MCF 10A (cell line): ENCODE measurements at regions not wholly inside any gene's neighbourhood (a gene's known extent, or its start where the extent isn't known, plus 50 kb on each side); places are given as distances from the start of the nearest gene placed in this dataset.
"Not testable (repeated sequence)": the region's sequence is repeated elsewhere in the genome, so short reads cannot be mapped to it uniquely, and the experiment has no call there.

ENCODE experiments used
- BruUV-seq: library from RNA; stranded (reverse); fragments of 400-500 nt; replicated peaks from 2 replicates; lab custom pipeline; 2021; lab: Mats Ljungman, UMichigan
- CTCF ChIA-PET: fragments of 300-600 bp; sonication (Branson Sonifier 250); formaldehyde crosslinking; extraction: SDS; loops from one replicate; lab custom pipeline; 2021; ENCODE audit warnings: antibody characterized with exemption, inconsistent platforms; lab: Yijun Ruan, JAX
- POLR2A ChIA-PET: fragments of 300-600, 350-650 bp; sonication (Branson Sonifier 250); formaldehyde crosslinking; extraction: SDS; loops from one replicate; lab custom pipeline; 2020; ENCODE audit warnings: antibody characterized with exemption, inconsistent platforms; lab: Yijun Ruan, JAX
- DNase-seq: peaks from one replicate; pipeline ENCODE4 v3.0.0-alpha.2; 2018; ENCODE audit not compliant: unreplicated experiment
- H3K27ac Mint-ChIP-seq: one replicate; pipeline ENCODE4 v1.8.0; 2022; ENCODE audit warnings: mild to moderate bottlenecking, low read depth, mixed read lengths; ENCODE audit not compliant: unreplicated experiment
- H3K27me3 Mint-ChIP-seq: one replicate; pipeline ENCODE4 v1.8.0; 2022; ENCODE audit warnings: mixed read lengths; ENCODE audit not compliant: insufficient read depth, unreplicated experiment
- H3K36me3 Mint-ChIP-seq: one replicate; pipeline ENCODE4 v1.8.0; 2022; ENCODE audit warnings: mild to moderate bottlenecking, moderate library complexity, mixed read lengths; ENCODE audit not compliant: insufficient read depth, unreplicated experiment
- H3K4me1 Mint-ChIP-seq: one replicate; pipeline ENCODE4 v1.8.0; 2022; ENCODE audit warnings: mixed read lengths; ENCODE audit not compliant: insufficient read depth, unreplicated experiment
- H3K4me3 Mint-ChIP-seq: one replicate; pipeline ENCODE4 v1.8.0; 2022; ENCODE audit warnings: mild to moderate bottlenecking, moderate library complexity, mixed read lengths; ENCODE audit not compliant: unreplicated experiment
- H3K9me3 Mint-ChIP-seq: one replicate; pipeline ENCODE4 v1.8.0; 2022; ENCODE audit warnings: mixed read lengths; ENCODE audit not compliant: unreplicated experiment
- CTCF ChIP-seq: fragments of 200-600 bp; IDR thresholded peaks from one replicate; pipeline ENCODE4 v1.8.0; 2022; ENCODE audit warnings: antibody characterized with exemption, mild to moderate bottlenecking; ENCODE audit not compliant: unreplicated experiment
- intact Hi-C: fragments of 100-400 bp; cut with micrococcal nuclease; formaldehyde crosslinking; loops from 2 replicates; pipeline ENCODE4 v1.14.1; 2022

GRCh38 chr5:174532455-174533453, 191.6 kb upstream of the MSX2 start:
- Mint-ChIP-seq H3K27ac (peak overlapping the region; percentile 40), H3K4me1 (peaks cover 46% of the 10 kb centered on the region), H3K27me3 (no peaks in the 10 kb centered on the region), H3K9me3 (no peaks in the 10 kb centered on the region), H3K4me3 (peak overlapping the region; percentile 13), H3K36me3 (no peaks in the 10 kb centered on the region)
- intact Hi-C loops: loop anchor here (1.0 to 10.0 kb wide), 4 partner anchors 27 to 302 kb away; no protein-coding TSS in a partner anchor
- DNase-seq: peak; percentile 99
- POLR2A ChIA-PET: interaction anchor here (0.6 to 1.5 kb wide), 8 partner anchors 11 to 191 kb away, joined by 3 to 6 read pairs (median 4); partner anchors contain the start of gene MSX2
- no peak for TF ChIP-seq CTCF
- CTCF ChIA-PET: interaction anchor here (1.5 to 2.0 kb wide), 2 partner anchors 29 to 76 kb away, joined by 3 to 5 read pairs; no protein-coding TSS in a partner anchor
- TSS peak; percentile 60 for BruUV-seq

DNA sequence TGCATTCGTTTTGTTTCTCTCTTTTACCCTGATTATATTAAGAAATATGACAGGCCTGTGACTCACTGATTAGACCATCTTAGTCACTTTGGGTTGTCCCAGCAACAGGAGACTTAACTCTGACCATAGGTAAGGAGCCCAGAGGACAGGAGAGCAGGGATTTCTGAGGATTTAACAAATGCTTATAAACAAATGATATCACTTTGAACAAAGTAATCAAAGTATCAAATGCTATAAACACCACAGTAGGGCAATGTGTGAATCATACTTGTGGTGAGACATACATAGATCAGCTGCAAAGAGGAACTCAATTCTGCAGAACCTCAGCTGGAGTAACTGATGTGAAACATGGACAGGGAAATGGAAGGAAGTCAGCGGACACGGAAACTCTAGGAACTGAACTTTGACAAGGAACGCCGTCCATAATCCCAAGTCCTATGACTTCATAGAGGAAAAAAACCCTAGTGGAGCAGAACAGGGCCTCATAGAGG, 190.6 kb upstream of the MSX2 start:
- peak; percentile 86 for DNase-seq
- TF ChIP-seq CTCF: no peak
- Mint-ChIP-seq H3K36me3 (no peaks in the 10 kb centered on the region), H3K27ac (peak overlapping the region; percentile 40), H3K4me3 (no peak overlapping the region), H3K4me1 (peaks cover 46% of the 10 kb centered on the region), H3K9me3 (no peaks in the 10 kb centered on the region), H3K27me3 (no peaks in the 10 kb centered on the region)
- intact Hi-C loops: loop anchor here (2.0 to 10.0 kb wide), 3 partner anchors 39 to 301 kb away; no protein-coding TSS in a partner anchor
- ChIA-PET POLR2A (interaction anchor here (0.6 to 1.2 kb wide), 3 partner anchors 47 to 114 kb away, joined by 3 read pairs; no protein-coding TSS in a partner anchor), CTCF (interaction anchor here (1.5 kb wide), 2 partner anchors 77 to 261 kb away, joined by 3 to 5 read pairs; no protein-coding TSS in a partner anchor)
- BruUV-seq: no TSS peak

DNA sequence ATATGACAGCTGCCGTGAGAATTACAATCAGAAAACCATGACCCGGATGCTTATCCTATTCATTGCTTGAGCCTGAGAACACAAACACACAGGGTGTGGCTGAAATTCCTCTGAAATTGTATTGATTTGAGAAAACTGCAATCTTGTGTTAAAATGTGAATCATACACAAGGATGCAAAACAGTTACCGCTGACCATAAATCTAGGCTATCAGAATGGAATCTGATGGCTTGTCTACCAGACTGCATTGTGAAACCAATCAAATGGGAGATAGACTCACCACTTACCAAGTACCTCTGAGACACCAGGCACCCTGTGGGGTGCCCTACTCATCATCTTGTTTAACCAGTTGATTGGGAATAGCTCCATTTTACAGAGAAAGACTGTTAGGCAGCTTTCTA, 188.7 kb upstream of the MSX2 start:
- Mint-ChIP-seq H3K27me3 (no peaks in the 10 kb centered on the region), H3K4me3 (no peak overlapping the region), H3K36me3 (no peaks in the 10 kb centered on the region), H3K27ac (peak overlapping the region; percentile 27), H3K9me3 (no peaks in the 10 kb centered on the region), H3K4me1 (peaks cover 40% of the 10 kb centered on the region)
- POLR2A ChIA-PET: interaction anchor here (0.5 to 1.3 kb wide), 3 partner anchors 10 to 116 kb away, joined by 3 to 5 read pairs (median 3); no protein-coding TSS in a partner anchor
- no TSS peak for BruUV-seq
- intact Hi-C loops: loop anchor here (10.0 kb wide), 1 partner anchor 299 kb away; no protein-coding TSS in a partner anchor
- TF ChIP-seq CTCF: no peak
- DNase-seq: peak; percentile 56
- CTCF ChIA-PET: no interaction called here

DNA sequence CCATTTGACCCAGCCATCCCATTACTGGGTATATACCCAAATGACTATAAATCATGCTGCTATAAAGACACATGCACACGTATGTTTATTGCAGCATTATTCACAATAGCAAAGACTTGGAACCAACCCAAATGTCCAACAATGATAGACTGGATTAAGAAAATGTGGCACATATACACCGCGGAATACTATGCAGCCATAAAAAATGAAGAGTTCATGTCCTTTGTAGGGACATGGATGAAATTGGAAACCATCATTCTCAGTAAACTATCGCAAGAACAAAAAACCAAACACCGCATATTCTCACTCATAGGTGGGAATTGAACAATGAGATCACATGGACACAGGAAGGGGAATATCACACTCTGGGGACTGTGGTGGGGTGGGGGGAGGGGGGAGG, 184.6 kb upstream of the MSX2 start:
- peaks cover 13% of the 10 kb centered on the region for H3K4me1 Mint-ChIP-seq
- H3K27me3 Mint-ChIP-seq, H3K4me3 Mint-ChIP-seq, POLR2A ChIA-PET, BruUV-seq, H3K9me3 Mint-ChIP-seq, CTCF ChIA-PET, H3K27ac Mint-ChIP-seq, DNase-seq, H3K36me3 Mint-ChIP-seq: not testable (repeated sequence)
- intact Hi-C loops: loop anchor here (10.0 kb wide), 1 partner anchor 295 kb away; no protein-coding TSS in a partner anchor
